HEK293 (cell line): ENCODE measurements at regions not wholly inside any gene's neighbourhood (a gene's known extent, or its start where the extent isn't known, plus 50 kb on each side); places are given as distances from the start of the nearest gene placed in this dataset.

Source experiments
- CTCF ChIP-seq: fragments of 450-650 bp; formaldehyde crosslinking; IDR thresholded peaks from 2 replicates; pipeline ENCODE4 v1.5.1; 2016; ENCODE audit warnings: missing biosample characterization, missing genetic modification characterization
- PRDM10 ChIP-seq: fragments of 450-650 bp; formaldehyde crosslinking; IDR thresholded peaks from 2 replicates; pipeline ENCODE4 v1.5.1; 2016; ENCODE audit warnings: missing biosample characterization, missing genetic modification characterization
- SP2 ChIP-seq: fragments of 450-650 bp; formaldehyde crosslinking; IDR thresholded peaks from 2 replicates; pipeline ENCODE4 v1.5.1; 2016; ENCODE audit warnings: missing biosample characterization, missing genetic modification characterization
- ZBTB20 ChIP-seq: fragments of 450-650 bp; formaldehyde crosslinking; IDR thresholded peaks from 2 replicates; pipeline ENCODE4 v1.5.1; 2016; ENCODE audit warnings: missing biosample characterization, missing genetic modification characterization
- ZBTB26 ChIP-seq: fragments of 450-650 bp; formaldehyde crosslinking; optimal IDR thresholded peaks from 2 replicates; pipeline ENCODE3; 2016; ENCODE audit warnings: missing biosample characterization, mild to moderate bottlenecking, missing genetic modification characterization
- ZBTB7A ChIP-seq: fragments of 450-650 bp; formaldehyde crosslinking; IDR thresholded peaks from 2 replicates; pipeline ENCODE4 v1.5.1; 2016; ENCODE audit warnings: low read depth, missing biosample characterization, missing genetic modification characterization
- ZFP3 ChIP-seq: fragments of 450-650 bp; formaldehyde crosslinking; IDR thresholded peaks from 2 replicates; pipeline ENCODE4 v1.5.1; 2016; ENCODE audit warnings: low read depth, missing biosample characterization, missing genetic modification characterization
- ZNF830 ChIP-seq: fragments of 450-650 bp; IDR thresholded peaks from 2 replicates; pipeline ENCODE4 v1.5.0; 2018; ENCODE audit warnings: missing biosample characterization, missing genetic modification characterization, low read depth, mild to moderate bottlenecking, moderate library complexity
- ZSCAN5A ChIP-seq: fragments of 450-650 bp; formaldehyde crosslinking; IDR thresholded peaks from 2 replicates; pipeline ENCODE4 v1.5.1; 2016; ENCODE audit warnings: missing biosample characterization, missing genetic modification characterization

- no peak for TF ChIP-seq CTCF
- TF ChIP-seq ZBTB7A (tag by site-specific recombination): no peak
- TF ChIP-seq ZFP3 (tag by site-specific recombination): no peak
- no peak for TF ChIP-seq PRDM10 (tag by site-specific recombination)
- no peak for TF ChIP-seq ZSCAN5A (tag by site-specific recombination)
- no peak for TF ChIP-seq ZBTB20 (tag by site-specific recombination)
- no peak for TF ChIP-seq ZNF830 (tag by site-specific recombination)
- TF ChIP-seq SP2 (tag by site-specific recombination): no peak
- no peak for TF ChIP-seq ZBTB26 (tag by site-specific recombination)
Observed at GRCh38 chr9:86638109-86638508, 283.9 kb upstream of the TUT7 start.
